GM21825 (cell line): ENCODE measurements at regions not wholly inside any gene's neighbourhood (a gene's known extent, or its start where the extent isn't known, plus 50 kb on each side); places are given as distances from the start of the nearest gene placed in this dataset.

ENCODE experiments used
- ATAC-seq: cut with Tn5 transposase; IDR thresholded peaks from one replicate; pipeline ENCODE4 v1.9.1; 2021; ENCODE audit warnings: mild to moderate bottlenecking, moderate library complexity; ENCODE audit not compliant: unreplicated experiment

DNA sequence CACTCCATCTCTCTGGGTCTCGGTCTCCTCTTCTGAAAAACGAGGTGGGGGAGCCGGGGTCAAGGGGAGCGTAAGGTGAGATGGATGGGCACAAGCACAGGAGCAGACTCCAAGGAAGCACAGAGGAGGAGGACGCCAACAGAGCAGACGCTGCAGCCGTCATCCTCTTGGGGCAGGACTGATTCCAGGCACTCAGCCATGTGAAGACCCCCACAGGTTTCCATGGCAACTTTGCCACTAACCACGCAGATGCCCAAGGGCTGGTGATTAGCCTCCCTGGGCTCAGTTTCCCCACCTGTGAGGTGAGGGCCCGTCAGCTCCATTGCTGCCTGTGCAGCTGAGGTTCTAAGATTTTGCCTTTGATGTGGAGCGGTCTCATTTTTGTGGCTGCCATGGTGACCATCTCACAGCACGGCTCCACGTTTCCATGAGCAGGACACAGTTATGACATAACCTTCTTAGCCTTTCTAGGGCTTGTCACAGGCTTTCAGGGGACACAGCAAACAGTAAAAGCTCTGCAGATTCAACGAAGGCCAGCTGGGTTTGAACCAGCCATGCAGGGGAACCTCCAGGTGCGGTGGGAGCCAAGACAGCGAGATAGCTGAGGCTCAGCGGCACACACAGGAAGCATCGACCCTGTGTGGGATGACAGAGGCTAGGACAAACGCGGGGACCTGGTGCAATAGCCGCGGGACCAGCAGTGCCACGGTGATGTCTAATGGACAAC is 170.3 kb downstream of the NUP210 start:
- no peak for ATAC-seq

DNA sequence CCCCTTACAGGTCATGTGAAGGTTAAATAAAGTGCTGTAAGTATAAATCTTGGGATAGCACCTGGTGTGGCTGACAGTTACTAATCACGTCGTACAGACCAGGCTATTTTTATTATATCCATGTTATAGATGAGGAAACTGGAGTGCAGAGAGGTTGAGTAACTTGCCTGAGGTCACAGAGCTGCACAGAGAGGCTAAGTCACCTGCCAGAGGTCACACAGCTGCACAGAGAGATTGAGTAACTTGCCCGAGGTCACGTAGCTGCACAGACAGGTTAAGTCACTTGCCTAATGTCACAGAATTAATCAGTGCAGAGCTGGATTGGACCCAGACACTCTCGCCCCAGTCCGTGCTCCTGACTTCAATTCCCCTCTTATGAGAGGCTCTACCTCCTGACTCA is 171.5 kb downstream of the NUP210 start:
- ATAC-seq: no peak

DNA sequence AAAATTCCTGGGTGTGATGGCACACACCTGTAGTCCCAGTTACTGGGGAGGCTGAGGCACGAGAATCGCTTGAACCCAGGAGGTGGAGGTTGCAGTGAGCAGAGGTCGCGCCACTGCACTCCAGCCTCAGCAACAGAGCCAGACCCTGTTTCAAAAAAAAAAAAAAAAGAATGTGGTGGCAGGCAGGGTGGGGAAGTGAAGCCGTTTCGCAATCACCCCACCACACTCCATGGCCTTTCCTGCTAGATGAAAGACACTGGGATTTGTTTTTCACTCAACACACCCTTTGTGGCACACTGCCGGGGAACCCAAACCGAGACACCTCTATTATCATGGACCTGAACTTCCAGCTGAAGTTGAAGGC is 172.4 kb upstream of the IQSEC1 start:
- ATAC-seq: no peak

DNA sequence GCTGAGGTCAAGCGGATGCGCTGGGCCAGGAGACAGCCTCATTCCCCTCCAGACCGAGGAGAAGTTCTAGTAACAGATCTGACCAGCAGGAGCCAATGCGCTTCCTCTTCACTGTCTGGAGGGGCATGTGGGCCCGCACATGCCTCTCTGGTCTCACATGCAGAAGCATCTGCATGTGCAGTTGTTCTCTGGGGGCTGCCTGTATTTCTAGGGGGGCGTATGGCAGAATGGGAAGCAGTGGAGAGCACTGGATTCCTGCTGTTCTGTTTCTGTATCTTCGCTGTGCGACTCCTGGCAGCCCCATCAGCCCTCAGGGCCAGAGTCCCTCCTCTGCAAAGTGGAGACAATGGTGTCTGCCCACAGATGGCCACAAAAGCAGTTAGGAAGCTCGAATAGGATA is 170.4 kb upstream of the IQSEC1 start:
- ATAC-seq: no peak

DNA sequence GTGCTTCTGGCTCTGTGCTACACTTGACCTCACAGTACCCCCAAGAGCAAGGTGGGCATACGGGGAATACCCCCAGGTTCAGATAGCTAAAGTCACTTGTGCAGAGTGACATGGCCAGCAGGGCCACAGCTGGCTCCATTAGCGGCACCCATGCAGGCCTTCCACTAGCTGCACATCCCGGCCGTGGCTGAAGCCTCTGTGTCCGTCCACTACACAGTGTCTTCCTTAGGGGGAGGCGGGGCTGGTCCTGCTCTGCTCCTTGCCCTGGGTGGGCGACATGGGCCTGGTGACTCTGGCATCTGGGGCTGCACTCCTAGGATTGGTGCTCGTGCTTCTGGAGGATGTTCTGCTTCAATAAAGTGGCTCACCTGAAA is 169.1 kb upstream of the IQSEC1 start:
- no peak for ATAC-seq

DNA sequence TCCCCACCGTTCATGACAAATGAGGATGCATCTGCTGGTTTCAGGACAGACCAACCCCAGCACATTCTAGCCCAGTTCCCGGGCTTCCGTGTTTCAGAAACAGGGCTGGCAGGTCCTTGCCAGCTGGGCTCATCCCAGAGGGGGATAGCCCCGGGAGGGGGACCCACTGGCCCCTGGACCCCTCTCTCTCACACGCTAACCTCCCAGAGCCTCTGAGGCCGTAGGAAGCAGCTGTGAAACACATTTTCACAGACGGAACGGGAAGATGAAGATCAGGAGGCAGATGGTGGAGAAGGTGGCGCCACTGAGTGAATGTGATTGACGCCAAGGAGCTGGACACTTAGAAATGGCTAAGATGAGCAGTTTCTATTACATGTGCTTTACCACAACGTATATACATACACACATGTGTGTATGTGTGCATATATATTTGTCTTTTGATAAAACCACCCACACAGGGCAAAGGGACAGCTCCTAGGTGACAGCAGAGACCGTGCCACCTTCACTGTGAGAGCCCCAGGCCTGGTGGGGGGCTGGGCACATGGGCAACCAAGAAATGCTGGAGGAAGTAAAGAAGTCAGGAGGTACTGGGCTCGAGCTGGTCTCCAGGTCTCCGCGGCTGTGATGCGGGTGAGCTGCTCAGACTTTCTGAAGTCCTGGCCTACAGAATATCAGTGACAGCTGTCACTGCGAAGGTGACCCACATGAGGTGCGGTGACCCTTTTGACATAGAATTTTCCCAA is 168.6 kb upstream of the IQSEC1 start:
- no peak for ATAC-seq

DNA sequence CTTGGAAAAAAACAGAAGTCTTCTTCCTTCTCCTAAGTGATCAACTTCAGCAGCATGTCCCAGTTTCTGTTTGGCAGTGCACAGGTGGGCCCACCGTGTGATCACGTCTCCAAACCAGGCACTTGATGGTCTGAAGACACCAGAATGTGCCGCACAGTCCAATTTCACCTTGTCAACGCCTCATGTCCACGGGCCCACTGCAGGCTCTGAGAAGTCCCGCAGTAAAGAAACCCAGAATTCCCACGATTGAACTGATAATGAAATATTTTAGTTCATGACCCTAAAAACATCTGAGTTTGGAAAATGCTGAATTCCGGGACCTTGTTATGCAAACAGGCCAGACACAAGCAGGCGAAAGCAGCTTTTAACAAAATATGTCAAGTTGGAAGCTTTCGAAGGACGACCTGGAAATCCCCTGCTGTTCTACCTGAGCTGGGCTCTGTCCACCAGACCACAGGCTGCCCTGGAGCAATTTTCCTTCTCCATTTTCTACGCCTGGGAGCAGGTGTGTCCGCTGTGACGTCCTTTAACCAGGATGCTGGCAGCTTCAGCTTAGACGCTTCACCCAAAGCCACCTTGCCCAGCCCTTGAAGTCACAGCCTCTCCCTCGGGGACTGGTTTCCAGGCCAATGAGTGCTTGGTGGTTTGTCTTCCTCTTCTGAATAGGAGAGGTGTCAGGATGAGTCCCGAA is 167.8 kb upstream of the IQSEC1 start:
- ATAC-seq: no peak

DNA sequence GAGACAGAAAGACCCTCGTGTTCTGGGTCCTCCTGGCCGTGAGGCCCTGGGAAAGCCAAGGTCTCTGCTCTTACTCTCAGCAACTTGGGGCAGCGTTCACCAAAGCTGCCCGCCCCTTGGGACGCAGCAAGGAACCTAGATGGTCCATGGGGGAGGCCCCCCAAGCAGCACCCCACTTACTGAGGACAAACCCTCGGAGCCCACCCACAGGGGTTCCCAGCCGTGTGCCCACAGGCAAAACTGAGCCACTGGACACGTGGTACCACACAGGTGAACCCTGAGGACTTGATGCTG is 166.2 kb upstream of the IQSEC1 start:
- no peak for ATAC-seq

DNA sequence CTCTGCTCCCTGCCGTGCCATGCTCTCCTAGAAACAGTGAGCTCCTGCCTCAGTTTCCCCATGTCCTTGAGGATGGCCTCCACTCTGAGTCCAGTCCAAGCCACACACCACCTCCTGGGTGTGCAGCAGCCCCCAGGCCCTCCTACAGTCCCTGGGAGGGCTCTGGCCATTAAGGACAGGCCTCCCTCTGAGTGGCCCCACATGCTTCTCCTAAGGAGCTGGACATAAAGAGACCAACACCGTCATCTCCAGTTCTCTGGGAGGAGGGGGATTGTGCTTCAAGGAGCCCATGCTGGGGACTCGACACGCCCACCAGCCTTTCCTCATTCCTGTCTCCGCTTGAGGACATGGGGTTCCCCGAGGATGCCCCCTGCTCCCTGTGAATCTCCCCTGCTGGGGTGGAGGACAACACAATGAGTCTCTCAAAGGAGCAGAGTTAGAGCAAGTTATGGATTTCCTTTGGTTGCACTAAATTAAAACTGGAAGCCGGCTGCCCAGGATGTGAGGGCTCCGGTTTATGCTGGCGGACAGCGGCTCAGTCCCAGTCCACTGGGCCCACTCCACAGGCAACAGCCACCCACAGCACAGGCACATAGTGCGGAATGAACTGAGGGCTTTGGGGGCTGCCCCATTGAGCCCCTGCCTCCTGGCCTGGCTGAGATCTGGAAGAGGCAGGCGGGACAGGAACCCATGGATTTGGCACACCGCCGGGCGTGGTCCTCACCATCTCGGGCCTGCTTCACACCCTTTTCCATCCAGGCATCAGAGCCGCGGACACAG is 165.6 kb upstream of the IQSEC1 start:
- no peak for ATAC-seq

DNA sequence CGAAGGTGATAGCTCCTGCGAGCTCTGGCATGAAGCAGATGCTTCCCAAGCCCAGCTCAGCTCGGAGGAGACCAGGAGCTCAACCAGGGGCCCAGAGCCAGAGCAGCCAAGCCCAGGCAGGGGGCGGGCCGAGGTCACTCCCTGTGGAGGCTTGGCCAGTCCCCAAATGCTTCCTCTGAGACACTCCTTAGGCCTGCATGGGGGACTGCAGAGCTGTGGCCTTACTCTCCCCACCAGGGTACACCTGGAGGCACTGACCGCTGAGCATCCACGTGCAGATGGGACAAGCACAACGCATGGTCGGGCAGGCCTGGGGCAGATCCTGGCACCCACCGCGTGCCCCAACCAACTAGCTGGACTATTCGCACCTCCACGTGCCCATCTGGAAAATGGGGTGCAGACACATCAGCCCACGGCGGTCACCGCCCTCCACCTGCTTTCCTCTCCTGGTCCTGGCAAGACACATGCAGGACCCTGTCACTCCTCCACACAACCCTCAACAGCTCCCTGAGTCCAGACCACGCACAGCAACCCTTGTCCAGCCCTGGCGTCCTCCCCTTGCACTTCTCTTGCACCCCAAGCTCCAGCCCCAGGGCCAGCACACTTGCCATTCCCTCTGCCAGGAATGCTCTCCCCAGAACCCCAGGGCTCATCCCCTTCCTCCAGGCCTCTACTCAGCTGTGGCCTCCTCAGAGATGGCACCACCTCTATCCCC is 164.7 kb upstream of the IQSEC1 start:
- no peak for ATAC-seq

DNA sequence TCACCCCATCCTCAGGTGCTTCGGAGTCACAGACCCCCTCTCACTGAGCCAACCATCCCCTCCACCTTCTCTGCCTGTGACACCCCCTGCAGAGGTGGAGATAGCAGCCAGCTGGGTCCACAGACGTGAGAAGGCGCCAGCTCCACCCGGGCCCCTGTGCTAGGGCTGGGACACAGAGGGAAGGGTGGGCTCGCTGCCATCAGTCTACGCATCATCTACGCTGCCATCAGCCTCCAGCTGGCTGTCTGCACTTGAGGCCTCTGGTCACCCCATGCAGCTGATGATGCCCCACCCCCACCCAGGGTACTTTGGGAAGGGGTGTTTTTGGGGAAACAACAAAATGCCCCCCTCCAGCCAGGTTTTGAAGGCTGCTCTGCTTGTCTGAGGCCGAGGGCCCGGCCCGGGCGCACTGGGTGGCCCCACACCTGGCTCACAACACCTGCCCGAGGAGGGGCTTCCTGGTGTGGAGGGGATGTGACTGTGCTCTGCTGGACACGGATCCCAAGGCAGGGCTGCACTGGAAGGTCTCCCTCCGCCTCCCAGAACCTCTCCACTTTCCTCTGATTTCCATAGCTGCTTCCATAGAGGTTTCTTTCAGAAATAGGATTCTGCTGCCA is 163.4 kb upstream of the IQSEC1 start:
- no peak for ATAC-seq

DNA sequence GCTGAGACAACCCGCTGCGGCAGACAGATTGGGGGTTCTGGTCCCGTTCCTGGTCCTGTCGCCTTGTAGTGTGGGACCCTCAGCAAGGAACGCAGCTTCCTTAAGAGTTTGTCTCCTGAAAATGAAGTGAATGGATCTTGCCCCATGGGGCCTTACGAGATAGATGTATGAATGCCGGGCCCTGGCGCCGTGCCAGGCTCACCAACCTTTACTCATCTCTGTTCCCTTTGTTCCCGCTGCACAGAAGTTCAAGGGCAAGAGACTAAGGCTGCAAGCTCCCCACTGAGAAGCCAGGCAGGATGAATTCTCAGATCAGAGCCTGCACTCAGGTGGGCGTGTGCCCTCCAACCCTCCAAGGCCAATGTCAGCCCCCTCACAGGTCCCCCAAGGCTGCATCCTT is 162.7 kb upstream of the IQSEC1 start:
- ATAC-seq: no peak

DNA sequence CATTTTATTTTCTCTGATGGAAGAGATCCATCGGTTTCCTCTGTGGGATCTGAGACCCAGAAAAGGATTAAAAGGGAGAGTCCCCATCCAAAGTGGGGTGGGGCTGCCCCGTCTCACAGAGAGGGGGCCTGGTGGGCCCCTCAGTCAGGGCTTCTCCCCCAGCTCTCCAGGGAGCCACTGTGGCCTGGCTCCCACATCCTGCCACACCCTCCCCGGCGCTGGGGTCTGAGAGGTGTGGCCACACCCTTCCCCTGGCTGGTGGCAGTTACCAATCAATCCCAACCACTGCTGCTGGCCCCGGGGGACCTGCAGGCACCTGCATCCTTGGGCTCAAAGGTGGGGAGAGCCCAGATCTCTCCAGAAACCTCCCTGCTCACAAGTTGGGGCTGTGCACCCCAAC is 161.8 kb upstream of the IQSEC1 start:
- peak; percentile 81 for ATAC-seq

DNA sequence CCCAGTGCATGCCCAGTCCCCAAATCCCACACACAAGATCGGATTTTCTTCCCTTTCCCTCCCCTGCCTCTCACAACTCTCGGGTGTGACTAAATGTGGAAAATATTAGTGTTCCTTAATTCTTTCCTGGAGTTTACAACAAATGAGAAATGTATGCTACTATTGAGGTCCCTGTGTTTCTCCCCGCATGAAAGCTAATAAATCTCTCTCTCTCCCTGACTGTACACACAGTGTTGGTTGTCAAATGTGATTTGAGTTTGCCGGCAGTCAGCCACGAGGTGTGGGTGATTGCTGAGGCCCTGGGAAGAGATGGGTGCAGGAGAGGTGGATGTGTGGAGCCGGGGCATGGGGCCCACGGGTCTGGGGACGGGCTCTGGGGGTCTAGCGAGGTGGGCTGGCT is 161.4 kb upstream of the IQSEC1 start:
- ATAC-seq: no peak

DNA sequence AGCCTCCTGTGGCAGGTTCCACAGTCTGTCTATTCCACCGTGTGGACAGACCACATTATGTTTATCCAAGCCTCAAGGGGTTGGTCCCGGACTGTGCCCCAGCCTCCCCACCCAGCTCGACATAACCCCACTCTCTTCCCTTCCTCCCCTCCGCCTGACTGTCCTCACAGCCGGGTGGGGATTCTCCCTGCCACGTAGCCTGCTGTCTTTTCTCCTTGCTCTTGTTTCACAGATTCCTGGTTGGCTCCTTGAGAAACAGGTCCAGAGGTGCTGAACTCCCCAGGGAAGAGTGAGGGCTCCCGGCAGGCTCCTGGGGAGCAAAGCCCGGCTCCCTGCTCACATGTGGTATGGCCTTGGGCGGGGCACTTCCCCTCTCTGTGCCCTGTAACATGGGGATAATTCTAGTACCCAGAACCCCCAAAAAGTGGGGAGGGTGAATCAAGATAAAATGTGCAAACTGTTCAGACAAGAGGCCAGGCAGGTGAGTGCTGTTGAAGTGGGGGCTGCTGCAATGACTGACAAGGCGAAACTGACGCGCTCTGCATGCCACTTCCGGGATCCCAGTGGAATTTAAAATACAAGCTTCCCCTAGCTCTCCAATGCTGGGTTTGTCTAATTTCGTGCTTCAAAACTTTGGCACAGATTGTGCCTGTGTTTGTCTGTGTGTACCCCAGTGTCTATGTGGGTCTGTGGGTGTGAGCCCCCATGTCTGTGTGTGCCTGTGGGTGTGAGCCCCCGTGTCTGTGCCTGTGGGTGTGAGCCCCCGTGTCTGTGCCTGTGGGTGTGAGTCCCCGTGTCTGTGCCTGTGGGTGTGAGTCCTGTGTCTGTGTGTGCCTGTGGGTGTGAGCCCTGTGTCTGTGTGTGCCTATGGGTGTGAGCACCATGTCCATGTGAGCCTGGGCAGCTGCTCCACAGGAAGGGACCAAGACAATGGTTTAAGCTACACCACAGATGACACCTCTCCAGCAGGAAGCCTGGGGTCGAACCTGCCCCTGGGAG is 160.6 kb upstream of the IQSEC1 start:
- no peak for ATAC-seq

DNA sequence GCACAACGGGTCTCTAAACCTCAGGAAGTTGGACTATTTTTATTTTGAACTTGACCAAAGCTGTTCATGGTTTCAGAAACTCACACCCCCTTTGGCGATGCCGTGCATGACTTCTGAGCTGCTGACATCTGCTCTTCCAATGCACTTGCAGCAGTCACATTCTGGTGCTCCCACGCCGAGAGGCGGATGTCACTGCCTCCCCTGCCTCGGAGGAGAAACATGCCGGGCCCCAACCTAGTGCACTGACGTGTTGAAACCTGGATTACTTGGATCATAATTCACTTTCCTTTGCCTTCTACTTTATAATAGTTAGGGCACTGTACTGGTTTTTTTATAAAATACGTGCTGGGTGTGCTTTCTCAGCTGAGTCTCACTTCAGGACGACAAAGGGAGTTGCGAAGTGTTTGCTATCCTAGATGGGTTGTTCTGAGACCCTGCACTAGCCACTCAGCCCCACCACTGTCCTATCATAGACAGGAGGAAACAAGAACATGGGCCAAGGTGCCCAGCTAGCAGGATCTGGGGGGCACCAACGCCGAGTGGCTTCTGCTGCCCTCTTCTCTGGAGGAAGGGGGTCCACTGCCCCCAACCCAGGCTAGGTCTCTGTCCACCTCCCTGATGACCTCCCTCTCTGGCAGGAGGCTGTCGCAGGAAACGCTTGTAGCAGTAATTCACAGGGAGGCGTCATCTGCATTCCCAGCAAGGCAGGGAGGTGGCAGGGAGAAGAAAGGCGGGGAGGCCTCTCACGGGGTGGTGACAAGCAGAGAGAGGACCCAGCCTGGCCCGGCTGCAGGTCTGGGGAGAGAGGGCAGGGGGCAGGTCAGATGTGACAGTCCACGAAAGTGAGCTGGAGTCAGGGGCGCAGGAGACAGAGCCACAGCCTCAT is 158.8 kb upstream of the IQSEC1 start:
- ATAC-seq: no peak

DNA sequence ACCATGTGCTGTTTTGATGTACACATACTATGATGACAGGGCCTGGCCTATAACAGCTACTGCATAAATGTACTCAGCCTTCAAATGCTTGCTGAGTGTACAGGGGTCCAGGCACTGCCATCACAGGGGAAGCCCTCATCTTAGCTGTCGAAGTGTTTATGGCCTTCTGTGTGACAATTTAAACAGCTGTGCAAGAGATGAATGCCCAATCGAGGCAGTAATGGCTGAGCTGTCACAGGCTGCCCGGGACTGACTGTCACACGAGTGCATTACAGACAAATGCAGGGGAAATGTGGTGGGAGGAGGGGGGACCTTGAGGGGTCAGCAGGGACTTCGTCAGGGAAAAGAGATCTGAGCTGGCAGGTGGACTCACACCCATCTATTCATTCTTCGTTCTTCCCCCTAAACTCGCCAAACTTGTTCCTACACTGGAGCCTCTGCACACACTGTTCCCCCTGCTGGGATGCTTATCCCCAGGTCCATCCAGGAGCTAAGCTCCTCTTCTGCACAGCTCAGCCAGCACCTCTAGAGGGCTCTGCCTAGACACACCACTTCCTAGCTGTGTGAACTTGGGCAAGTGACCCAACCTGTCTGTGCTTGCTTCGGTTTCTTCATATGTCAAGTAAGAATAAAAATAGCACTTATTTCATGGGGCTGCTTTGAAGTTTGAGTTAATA is 156.2 kb upstream of the IQSEC1 start:
- no peak for ATAC-seq

DNA sequence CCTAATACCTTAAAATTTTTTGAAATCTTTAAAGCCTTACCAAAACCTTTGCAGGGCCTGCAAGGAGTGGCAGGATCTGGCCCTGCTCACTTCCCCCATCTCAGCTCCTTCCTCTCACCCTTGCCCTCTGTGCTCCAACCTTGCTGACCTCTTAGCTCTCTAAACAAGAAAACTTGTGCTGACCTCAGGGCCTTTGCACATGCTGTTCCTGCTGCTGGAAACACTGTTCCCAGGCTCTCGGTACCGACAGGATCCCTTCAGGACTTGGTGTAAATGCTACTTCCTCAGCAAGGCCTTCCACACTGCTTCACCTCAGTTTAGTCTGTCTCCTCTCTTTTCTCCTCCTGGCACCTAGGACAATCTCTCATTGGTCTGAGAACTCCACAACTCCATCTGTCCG is 155.4 kb upstream of the IQSEC1 start:
- no peak for ATAC-seq
